HG03108 (cell line): ENCODE measurements at regions not wholly inside any gene's neighbourhood (a gene's known extent, or its start where the extent isn't known, plus 50 kb on each side); places are given as distances from the start of the nearest gene placed in this dataset.
"Not testable (repeated sequence)": the region's sequence is repeated elsewhere in the genome, so short reads cannot be mapped to it uniquely, and the experiment has no call there.

ENCODE experiments used
- ATAC-seq: cut with Tn5 transposase; IDR thresholded peaks from one replicate; pipeline ENCODE4 v1.9.1; 2021; ENCODE audit warnings: moderate library complexity; ENCODE audit not compliant: unreplicated experiment

DNA sequence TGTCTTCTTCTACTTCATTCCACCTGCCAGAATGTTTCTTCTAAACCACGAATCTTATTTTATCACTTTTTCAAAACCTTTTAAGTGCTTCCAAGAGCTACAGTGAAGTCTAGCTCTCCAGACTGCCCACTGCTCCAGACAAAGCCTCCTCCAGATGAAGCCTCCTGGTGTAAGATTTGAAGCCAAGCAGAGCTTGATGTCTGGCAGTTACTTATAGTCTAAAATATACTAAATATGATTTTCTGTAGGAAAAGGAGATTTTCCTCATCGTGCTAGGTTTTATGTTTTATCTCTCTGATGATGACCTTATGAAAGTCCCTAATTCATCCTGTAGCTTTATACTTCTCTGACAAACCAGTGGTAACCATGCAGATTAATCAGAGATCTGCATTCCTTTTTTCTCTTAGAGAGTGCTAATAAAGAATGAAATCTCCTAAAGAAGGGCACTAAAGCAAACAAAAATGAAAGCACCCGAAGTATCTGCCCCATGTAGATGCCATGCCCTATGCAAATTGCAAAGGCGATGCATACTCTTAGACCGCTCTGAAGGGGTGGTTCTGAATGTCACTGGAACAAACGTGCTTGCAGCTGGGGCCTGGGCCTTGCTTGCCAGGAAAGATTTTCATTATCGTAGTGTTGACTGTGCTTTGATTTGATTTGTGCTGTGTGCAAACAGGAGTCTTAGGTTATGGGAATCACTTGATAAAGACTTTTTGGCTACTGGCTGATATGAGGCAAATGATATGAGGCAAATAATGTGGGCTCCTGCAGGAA is 314.2 kb downstream of the PID1 start:
- ATAC-seq, result no peak

DNA sequence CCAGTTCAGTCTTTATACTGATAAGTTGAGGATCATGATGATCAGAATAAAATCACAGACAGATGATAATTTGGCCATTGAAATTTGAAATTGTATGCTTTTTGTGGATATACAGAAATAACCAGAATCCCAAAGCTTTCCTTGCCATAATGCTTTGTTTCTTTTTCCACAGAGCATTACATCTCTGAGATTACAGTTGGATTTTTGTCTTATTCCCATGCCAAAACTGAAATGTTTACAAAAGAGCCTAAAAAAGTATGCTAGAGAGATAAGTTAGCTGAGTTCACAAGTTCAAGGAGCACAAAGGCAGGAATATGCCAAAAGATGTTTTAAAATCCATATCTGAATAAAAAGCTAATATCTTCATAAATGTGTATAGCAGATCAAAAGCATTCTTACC is 321.3 kb downstream of the PID1 start:
- ATAC-seq, result no peak

DNA sequence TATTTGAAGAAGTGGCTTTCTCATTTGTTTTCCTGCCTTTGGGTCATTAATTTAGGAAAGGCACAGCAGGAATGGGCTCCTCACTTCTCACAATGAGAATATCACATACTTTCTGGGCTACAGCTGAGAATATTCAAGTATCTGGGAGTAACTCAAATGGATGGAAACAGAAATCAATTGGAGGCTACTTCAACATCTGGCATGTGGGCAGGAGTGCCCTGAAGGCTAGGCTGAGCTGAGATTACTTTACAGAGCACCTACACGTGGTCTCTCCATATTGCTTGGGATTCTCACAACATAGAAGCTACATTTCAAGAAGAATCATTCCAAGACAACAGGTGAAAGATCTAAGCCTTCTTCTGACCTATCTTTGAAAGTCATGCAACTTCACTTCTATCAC is 325.4 kb downstream of the PID1 start:
- ATAC-seq, result no peak

DNA sequence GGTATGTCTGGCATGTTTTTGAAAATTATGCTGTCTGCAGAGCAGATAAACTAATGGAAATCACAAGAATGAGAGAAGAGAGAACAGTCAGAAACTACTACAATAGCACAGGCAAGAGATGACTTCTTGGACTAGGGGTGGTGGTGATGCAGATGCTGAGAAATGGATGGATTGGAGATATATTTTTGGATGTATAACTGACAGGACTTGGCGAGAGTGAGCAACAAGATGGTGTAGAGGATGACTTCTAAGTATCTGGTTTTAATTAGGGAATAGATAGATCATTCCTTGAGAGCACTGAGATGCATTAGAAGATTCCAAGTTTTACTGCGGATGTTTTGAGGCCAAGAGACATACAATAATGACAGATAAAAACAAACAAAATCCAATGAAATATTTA is 328.2 kb downstream of the PID1 start:
- no peak for ATAC-seq

DNA sequence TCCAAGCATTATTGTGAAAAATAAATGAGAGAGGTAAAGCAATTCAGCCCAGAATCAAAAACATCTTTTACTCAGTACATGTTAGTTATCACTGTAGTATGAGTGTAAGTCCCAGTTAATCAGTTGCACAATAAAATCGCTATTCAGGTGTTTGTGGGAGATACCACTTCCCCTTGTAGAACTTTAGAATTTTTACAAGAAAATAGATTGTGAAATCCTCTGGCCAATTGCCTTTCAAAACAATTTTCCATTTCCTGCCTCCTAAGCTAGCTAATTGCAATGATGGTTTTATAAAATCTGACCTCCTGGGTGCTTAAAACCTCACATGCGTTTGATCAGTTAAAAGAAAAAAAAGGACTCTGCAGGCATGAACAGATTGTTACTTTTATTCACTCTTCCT is 332.5 kb downstream of the PID1 start:
- no peak for ATAC-seq

DNA sequence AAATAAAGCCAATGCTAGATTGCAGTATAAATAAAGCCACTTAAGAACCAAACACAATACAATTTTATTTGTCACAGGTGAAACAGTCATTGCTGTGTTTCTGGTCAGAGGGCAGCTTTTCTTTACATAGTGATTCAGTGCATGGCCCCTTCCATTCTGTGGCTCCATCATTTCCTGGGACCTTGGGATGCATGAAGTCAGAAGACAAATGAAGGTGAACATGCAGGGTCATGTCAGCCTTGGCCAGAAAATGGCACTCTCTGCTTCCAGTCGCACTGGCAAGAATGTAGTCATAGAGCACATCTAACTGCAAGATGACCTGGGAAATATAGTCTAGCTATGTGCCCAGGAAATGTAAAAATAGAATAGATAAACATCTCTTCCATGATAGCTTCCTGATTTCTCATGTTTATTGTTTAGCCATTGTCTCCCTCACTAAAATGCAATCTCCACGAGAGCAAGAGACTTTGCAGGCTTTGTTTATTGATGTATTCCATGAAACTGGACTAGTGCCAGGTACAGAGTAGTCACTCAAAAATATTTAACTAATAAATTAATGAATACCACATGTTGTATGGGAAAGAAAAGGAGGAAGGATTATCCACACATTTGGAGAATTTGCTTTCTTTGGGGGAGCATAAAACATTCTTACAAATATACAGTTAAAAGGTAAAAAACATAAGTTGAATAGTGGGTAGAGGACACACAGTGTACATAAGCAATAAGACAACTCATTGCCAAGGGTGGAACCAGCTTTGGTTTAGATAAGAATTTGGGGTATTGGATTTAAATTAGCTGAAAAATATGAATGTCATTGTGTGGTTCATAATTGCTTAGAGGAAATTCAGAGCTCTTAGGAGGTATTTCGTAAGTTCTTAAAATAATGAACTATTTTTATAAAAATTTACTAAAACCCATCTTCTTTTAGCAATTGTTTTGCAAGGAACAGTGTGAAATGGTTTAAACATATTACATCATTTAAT is 343.8 kb downstream of the PID1 start:
- no peak for ATAC-seq

DNA sequence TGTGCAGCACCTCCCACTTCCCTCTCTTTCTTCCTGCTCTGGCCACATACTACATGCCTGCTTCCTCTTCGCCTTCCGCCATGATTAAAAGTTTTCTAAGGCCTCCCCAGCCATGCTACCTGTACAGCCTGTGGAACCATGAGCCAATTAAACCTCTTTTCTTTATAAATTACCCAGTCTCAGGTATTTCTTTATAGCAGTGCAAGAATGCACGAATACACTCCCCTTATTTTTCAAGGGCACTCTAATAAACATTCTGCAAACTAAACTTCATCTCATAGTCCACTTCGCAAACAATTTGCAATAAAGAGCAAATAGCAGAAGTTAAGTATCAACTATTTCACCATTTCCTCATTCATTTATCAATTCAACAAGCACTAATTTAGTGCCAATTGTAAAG is 351.3 kb downstream of the PID1 start:
- ATAC-seq, result no peak

DNA sequence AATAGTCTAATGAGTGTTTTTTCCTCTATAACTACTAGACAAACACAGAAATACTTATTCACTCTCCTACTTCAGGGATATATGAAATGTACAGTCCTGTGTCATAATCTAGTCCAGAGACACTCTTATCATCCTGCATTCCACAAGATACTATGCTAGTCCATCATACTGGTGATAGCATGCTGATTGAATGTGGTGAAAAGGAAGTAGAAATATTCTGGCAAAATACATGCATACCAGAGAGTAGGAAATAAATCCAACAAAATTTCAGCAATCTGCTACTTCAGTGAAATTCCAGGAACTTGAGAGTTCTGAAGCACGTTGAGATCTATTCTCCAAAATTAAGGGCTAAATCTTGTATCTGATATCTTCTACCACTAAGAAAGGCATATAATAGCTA is 353.9 kb downstream of the PID1 start:
- no peak for ATAC-seq

DNA sequence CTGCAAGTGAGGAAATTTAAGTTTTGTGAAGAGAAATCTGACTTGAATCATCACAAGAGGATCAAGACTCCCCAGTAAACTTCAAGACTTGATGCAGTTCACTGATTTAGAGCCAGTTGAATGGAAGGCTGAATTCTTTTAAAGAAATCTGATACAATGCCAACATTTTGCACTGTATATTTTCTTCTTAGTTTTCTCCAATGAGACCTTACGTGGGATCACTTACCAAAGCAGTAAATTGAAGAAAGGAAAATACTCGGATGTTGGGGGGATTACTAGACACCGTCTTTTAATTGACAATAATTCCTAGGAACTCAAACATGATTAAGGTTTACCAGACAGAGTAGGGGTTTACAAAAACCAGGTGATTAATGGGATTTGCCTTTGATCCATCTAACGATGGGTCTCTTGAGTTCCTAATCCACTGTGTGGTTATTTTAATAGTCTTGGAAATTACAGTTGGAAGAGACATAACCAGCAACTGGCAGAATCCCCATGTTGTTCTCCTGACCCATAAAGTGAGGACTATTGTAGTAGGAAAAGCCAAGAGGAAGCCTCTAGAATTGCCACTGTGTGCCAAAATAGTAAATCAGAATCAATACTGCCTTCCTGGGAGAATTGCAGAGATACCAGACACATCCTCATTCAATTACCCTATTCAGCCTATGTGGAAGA is 354.5 kb downstream of the PID1 start:
- no peak for ATAC-seq

DNA sequence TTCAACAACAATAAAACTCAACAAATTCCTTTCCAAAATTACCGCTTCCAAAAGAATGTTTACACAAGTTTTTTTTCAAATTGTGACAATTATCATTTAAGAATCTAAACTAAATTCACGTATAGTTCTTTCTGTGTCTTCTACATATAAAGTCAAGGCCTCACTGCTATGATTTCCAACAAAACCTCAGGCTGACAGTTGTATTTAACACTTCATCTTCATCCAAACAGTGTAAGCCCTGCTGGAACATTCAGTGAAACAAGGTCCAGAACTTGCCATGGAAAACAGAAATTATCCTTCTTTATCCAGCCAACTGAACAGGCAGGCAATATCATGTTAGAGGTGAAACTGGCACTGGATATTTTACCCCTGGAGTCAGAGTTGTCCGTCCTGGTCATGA is 357.9 kb downstream of the PID1 start:
- no peak for ATAC-seq

DNA sequence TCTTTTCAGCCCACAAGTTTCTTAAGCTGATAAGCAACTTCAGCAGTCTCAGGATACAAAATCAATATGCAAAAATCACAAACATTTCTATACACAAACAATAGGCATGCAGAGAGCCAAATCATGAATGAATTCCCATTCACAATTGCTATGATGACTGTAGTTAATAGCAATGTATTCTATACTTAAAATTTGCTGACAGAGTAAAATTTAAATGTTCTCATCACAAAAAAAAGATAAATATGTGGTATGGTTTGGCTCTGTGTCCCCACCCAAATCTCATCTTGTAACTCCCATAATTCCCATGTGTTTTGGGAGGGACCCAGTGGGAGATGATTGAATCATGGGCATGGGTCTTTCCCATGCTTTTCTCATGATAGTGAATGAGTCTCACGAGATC is 360.2 kb downstream of the PID1 start:
- ATAC-seq, result not testable (repeated sequence)

DNA sequence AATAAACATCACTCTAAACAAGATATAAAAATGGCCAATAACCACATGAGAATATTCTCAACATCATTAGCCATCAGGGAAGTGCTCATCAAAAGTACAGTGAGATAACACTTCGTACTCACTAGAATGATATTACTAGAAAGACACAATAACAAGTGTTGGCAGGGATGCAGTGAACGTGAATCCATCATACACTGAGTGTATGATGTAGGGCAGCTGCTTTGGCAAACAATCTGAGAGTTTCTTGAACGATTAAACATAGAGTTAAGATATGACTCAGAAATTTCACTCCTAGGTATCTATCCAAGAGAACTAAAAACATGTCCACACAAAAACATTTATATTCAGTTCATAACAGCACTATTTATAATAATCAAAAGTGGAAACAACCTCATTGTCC is 368.9 kb downstream of the PID1 start:
- no peak for ATAC-seq

DNA sequence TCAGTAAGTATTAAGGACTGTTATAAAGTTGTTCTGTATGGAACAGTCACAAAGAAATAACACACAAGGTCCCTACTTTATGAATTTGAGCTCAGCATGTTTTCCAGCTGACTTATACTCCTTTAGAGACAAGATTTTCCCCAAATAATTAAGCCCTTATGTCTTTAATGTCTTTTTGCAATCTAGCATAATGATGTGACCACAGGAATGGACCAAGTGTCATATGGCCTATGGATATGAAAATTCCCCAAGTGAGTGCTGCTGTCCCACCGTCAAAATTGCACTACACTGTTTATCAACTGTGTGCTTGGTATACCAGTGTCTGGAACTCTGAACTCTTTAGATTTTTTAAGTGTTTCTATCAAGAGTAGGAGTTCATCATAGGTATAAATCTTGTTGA is 369.6 kb downstream of the PID1 start:
- no peak for ATAC-seq

DNA sequence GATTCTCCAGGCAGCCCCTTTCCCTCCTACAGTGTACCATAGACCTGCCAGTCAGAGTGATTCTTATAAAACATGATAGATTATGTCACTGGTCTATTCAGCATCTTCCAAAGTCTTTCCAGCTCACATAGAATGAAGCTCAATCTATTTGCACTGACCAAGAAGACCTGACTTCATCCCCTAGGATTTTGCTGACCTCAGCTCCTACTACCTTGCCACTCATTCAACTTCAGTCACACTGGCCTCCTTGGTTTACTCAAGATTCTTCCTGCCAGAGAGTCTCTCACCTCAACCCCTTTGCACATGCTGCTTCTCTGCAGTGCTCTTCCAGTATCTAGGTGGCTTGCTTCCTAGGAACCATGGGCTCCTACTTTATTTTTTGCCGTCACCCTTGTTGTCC is 392.9 kb downstream of the PID1 start:
- no peak for ATAC-seq

DNA sequence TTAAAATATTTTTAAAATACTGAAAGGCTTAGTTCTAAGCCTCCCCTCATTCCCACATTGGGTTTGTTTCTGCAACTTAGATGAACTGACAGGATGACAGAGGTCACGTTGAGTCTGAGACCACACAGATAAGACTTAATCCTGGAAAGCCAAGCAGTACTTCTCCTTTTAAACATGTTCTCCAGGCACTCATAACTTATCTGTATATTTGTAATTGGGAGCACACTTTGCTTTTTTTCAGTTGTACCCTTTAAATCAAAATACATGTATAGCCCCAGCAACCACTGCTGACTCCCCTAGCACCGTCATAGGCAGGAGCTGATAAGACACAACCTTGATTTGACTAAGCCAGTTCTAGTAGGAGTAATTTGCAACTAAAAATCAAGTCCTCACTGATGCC is 394.8 kb downstream of the PID1 start:
- no peak for ATAC-seq

DNA sequence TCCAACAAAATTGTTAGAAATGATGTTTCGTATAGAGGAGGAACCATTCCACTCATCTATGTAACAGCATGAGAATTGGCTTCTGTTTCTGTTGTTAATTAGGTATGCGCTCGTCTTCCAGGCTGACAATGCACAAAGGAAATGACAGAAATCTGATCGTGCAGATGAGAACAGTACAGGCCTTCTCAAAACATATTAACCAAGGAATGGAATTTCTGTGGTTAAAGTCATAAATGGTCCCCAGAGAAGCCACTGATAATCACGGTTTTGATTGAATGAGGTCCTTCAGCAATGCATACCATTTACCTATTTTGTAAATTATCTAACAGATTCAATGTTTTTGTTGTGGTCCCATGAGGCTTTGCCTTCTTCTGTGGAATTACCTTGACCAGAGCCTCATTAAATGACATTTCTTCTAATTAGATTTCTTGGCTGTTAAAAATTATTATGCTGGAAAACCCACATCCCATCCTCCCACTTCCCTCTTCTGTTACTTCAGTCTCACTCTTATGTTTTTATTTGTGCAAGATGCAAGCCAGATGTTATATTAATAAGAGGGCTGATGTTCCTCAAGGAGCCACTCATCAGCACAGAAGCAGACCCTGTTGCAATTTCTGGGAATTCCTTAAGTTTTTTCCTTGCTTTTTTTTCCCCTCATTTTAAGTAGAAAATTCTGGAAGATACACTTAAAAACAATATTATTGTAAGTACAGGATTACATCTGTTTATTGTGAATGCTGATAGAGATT is 395.8 kb downstream of the PID1 start:
- no peak for ATAC-seq

DNA sequence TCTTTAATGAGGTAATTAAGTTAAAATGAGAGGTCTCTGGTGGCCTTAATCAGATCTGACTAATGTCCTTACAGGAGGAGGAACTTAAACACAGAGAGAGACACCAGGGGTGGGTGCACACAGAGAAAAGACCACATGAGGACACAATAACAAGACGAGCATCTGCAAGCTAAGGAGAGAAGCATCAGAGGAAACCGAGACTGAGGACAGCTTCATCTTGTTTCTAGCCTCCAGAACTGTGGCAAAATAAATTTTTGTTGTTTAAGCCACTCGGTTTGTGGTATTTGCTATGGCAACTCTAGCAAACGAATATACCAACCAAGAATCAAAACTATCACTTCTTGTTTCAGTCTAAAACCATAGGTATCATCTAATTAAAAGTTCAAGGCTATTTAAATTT is 400.1 kb downstream of the PID1 start:
- no peak for ATAC-seq

DNA sequence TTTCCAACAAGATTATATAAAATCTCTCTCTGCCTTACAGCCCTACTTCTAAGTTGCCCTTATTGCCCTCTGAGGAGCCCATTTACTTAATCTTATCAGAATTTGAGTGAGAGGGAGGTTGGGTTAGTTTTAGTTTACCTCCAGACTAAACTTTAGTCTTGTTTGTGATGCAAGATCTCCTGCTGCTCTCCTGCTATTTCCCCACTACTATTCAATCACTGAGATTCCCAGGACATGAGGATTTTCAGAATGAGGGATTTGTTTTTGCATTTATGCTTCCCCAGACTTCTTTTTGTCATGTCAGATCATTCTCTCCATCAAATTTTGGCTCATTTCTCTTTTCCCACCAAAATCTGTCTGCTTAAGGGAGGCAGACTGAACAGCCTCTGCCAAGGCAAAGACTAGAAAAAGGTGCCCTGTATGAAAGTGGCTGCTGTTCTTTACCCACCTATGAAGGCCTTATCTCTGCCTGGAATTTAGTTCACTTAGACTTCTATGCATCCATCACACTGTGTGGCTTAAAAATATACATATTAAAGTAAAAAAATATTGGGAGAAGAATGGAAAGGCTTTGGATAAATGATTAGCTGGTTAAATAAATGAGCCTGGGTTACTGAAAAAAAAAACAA is 401.3 kb downstream of the PID1 start:
- no peak for ATAC-seq

DNA sequence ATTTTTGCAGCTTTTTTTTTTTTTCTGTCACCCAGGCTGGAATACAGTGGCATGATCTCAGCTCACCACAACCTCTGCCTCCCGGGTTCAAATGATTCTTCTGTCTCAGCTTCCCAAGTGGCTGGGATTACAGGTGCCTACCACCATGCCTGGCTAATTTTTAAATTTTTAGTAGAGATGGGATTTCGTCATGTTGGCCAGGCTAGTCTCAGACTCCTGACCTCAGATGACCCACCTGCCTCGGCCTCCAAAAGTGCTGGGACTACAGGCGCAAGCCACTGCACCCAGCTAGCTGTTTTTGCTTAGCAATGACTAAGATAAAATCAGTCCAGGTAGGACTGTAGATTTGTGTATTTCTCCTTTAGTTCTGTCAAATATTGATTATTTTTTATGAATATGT is 403.7 kb downstream of the PID1 start:
- ATAC-seq, result no peak

DNA sequence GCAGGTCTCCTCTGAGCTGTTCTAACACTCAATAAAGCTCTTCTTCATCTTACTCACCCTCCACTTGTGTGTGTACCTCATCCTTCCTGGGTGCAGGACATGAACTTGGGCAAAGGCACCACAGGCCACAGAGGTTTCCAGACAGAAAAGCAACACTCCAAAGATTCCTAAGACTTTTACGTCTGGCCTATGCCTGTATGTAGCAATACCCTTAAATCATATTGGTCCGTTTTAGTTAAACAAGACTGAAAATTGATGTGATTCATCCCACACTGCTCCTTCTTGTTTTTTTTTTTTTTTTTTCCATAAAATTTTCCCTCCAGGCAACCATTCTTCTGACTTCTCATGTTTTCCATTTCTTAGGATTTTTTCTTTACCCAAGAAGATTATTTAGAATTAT is 404.3 kb downstream of the PID1 start:
- ATAC-seq, result no peak
